Breast epithelium (tissue), 4 donors: ENCODE measurements at regions not wholly inside any gene's neighbourhood (a gene's known extent, or its start where the extent isn't known, plus 50 kb on each side); places are given as distances from the start of the nearest gene placed in this dataset.

Source experiments
- DNase-seq, 2 donors: peaks; one replicate each; pipeline ENCODE4 v3.0.0-alpha.2; 2019; ENCODE audit warnings: low spot score in 2 of 2
- H3K27ac ChIP-seq, 2 donors: fragments of 200-600 bp; sonication (generic) in 1 of 2; one replicate each; pipeline ENCODE4 v1.5.1; 2016 to 2019; ENCODE audit warnings: mild to moderate bottlenecking in 1 of 2
- H3K27me3 ChIP-seq, 2 donors: fragments of 200-600 bp; sonication (generic) in 1 of 2; one replicate each; pipeline versions ENCODE4 v1.5.1 to v1.6.0; 2017 to 2019; ENCODE audit warnings: control low read depth in 1 of 2, mild to moderate bottlenecking in 1 of 2
- H3K36me3 ChIP-seq: fragments of 200-600 bp; one replicate; pipeline ENCODE4 v1.5.1; 2019
- H3K4me1 ChIP-seq, 2 donors: fragments of 200-600 bp; sonication (generic); one replicate each; pipeline ENCODE4 v1.5.1; 2016 to 2019; ENCODE audit warnings: control low read depth in 1 of 2
- H3K4me3 ChIP-seq, 3 donors: fragments of 200-600 bp; sonication (generic); 1 replicate in 2 of 3; 2 replicates in 1 of 3; pipeline ENCODE4 v1.5.1; 2016 to 2019; ENCODE audit warnings: mild to moderate bottlenecking in 3 of 3, moderate library complexity in 2 of 3
- H3K9me3 ChIP-seq, 2 donors: fragments of 200-600 bp; sonication (generic) in 1 of 2; one replicate each; pipeline ENCODE4 v1.5.1; 2016 to 2019; ENCODE audit warnings: control low read depth in 1 of 2
- POLR2A ChIP-seq: fragments of 450-650 bp; IDR thresholded peaks from one replicate; pipeline ENCODE4 v1.6.1; 2016; ENCODE audit warnings: antibody characterized with exemption, mild to moderate bottlenecking, moderate library complexity
- POLR2AphosphoS5 ChIP-seq, 3 donors: sonication (generic); formaldehyde crosslinking; IDR thresholded peaks; one replicate each; pipeline ENCODE4 v1.6.1; 2017; ENCODE audit warnings: antibody characterized with exemption in 3 of 3
- intact Hi-C: fragments of 100-400 bp; cut with DNase I; formaldehyde crosslinking; loops from one replicate; pipeline ENCODE4 v1.15.1; 2023; ENCODE audit warnings: low total_unique reads
- TF ChIP-seq, protein P1 (sequence below), 3 donors: fragments of 450-650 bp; IDR thresholded peaks; one replicate each; pipeline ENCODE4 v1.5.1; 2016 to 2017; ENCODE audit warnings: antibody characterized with exemption in 3 of 3, mild to moderate bottlenecking in 3 of 3, moderate library complexity in 3 of 3

DNA sequence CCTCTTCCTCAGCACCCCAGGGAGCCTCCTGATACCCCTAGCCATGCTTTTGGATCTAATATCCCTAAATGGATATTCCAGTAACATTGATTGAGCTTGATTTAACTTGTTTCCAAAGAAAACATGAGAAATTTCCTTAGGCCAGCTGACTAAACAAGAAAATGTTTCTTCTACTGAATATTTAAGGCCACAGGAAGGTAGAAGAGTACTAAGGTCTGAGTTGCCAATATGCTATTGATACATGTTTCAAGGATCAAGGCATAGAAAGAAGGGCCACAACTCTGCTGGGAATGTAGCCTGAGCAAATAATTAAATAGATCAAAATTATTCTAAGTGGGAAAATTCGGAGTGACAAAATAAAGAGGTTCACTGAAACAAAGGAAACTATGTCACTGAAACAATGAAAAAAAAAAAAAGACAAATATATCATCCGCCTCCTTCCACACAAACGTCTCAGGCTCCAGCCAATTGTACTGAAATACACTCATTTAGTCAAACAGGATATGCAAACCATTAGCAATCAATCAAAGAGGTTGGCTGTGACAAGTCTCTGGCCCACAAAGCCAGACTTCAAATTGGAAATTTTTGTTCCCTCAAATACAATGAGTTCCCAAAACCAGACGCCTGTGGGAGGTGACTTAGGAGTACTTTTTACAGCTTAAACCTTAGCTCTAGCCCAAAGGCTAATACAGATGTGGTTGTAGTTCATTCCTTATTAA lies 396.2 kb downstream of the HTR7 start:
- TF ChIP-seq, protein P1, sequence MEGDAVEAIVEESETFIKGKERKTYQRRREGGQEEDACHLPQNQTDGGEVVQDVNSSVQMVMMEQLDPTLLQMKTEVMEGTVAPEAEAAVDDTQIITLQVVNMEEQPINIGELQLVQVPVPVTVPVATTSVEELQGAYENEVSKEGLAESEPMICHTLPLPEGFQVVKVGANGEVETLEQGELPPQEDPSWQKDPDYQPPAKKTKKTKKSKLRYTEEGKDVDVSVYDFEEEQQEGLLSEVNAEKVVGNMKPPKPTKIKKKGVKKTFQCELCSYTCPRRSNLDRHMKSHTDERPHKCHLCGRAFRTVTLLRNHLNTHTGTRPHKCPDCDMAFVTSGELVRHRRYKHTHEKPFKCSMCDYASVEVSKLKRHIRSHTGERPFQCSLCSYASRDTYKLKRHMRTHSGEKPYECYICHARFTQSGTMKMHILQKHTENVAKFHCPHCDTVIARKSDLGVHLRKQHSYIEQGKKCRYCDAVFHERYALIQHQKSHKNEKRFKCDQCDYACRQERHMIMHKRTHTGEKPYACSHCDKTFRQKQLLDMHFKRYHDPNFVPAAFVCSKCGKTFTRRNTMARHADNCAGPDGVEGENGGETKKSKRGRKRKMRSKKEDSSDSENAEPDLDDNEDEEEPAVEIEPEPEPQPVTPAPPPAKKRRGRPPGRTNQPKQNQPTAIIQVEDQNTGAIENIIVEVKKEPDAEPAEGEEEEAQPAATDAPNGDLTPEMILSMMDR (IDR thresholded peaks at IDR 0.05) = no peak
- no peak for TF ChIP-seq POLR2AphosphoS5 (IDR thresholded peaks at IDR 0.05)
- no peak for TF ChIP-seq POLR2A
- no peak for DNase-seq
- Histone ChIP-seq H3K27me3 (no peaks in the 10 kb centered on the region), H3K9me3 (no peaks in the 10 kb centered on the region), H3K4me1 (no peaks in the 10 kb centered on the region), H3K27ac (no peak overlapping the region), H3K4me3 (no peak overlapping the region), H3K36me3 (no peaks in the 10 kb centered on the region)
- intact Hi-C loops = no loop called here

DNA sequence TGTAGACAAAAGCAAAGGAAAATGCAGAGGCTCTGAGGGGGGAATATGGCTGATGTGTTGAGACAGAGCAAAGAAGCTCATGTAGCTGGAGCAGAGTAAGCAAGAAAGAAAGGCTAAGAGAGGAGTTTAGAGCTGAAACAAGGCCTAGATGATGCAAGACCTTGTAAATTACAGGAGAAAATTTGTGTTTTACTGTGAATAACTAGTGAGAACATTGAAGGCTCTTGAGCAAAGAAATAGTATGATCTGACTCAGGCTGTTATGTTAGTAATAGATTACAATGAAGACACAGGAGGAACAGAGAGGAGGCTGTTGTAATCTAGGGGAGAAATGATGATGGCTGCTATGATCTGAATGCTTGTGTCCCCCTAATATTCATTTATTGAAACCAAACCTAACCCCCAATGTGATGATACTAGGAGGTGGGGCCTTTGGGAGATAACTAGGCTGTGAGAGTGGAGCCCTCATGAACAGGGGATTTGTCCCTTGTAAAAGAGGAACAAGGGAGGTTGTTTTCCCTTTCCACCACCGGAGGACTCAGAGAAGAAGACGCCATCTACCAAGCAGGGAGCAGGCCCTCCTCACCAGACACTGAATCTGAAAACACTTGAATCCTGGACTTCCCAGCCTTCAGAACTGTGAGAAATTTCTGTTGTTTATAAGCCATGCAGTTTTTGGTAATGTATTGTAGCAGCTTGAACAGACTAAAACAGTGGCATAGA lies 394.9 kb downstream of the HTR7 start:
- Histone ChIP-seq H3K36me3 (no peaks in the 10 kb centered on the region), H3K27me3 (no peaks in the 10 kb centered on the region), H3K4me3 (no peak overlapping the region), H3K27ac (no peak overlapping the region), H3K9me3 (no peaks in the 10 kb centered on the region), H3K4me1 (no peaks in the 10 kb centered on the region)
- intact Hi-C loops = no loop called here
- no peak for DNase-seq
- TF ChIP-seq, protein P1 (IDR thresholded peaks at IDR 0.05) = no peak
- no peak for TF ChIP-seq POLR2AphosphoS5 (IDR thresholded peaks at IDR 0.05)
- no peak for TF ChIP-seq POLR2A

DNA sequence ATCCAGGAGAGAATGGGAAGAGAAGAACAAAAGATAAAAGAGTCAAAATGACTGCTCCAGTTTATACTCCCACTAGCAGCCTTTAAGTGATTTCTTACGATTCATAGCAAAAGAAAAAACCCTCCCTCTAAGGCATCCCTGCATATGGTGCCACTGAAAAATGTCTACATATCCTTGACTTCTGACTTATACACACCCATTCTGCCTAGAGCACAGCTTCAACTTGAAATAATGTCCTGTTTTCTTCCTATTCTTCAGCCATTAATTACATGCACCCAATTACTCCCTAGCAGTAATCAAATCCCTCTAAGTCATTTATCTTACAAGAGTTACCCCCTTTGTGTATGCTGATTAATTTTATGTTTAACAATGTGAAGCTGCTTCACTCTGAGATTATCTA lies 393.5 kb downstream of the HTR7 start:
- H3K4me1 ChIP-seq = no peaks in the 10 kb centered on the region
- no peaks in the 10 kb centered on the region for H3K27me3 ChIP-seq
- H3K9me3 ChIP-seq = no peaks in the 10 kb centered on the region
- TF ChIP-seq POLR2A (no peak), POLR2AphosphoS5 (IDR thresholded peaks at IDR 0.05) (no peak)
- TF ChIP-seq, protein P1 (IDR thresholded peaks at IDR 0.05) = no peak
- H3K36me3 ChIP-seq = no peaks in the 10 kb centered on the region
- H3K27ac ChIP-seq = no peak overlapping the region
- DNase-seq = no peak
- intact Hi-C loops = no loop called here
- H3K4me3 ChIP-seq = no peak overlapping the region

DNA sequence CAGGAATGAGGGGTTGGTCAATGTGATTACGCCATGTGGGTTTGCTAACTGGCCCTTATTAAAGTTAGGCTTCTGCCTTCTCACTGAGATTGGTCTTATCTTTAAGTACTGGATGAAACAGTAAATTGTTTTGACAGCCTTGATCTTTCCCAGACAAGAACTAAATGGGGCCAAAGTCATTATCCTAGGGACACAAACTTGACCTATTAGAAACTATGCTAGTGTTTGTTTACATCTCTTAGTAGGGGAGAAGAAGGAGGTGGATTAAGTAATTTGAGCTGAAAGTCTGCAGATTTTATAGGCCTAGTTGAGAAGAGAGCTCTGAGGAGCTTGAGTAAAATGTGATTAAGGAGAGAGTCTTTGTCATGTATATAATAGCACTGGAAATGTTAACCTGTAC lies 386.9 kb downstream of the HTR7 start:
- Histone ChIP-seq H3K27me3 (no peaks in the 10 kb centered on the region), H3K27ac (no peak overlapping the region), H3K36me3 (no peaks in the 10 kb centered on the region), H3K4me3 (no peak overlapping the region), H3K9me3 (peaks cover 0 to 7% of the 10 kb centered on the region in 2 donors), H3K4me1 (no peaks in the 10 kb centered on the region)
- no peak for TF ChIP-seq POLR2AphosphoS5 (IDR thresholded peaks at IDR 0.05)
- TF ChIP-seq, protein P1 (IDR thresholded peaks at IDR 0.05) = no peak
- no peak for TF ChIP-seq POLR2A
- no peak for DNase-seq
- intact Hi-C loops = no loop called here

DNA sequence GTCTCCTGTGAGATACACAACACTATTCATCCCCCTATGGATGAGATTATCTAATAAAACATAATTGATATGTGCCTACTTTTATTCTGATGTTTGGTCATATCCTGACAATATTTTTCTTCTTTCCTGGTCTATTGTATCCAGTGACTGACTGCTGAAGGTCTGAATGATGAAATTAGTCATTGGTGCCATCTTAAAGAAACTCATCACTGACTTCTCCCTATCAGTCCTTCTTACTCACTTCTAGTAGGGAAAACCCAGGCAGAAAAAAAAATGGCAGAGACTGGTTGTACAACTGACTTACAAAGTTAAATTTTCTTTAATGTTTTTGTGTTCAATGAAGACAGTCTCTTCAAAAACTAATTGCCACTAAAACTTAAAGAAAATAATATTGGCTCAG lies 377.4 kb downstream of the HTR7 start:
- intact Hi-C loops = no loop called here
- H3K4me3 ChIP-seq = no peak overlapping the region
- TF ChIP-seq POLR2A (no peak), POLR2AphosphoS5 (IDR thresholded peaks at IDR 0.05) (no peak)
- TF ChIP-seq, protein P1 (IDR thresholded peaks at IDR 0.05) = no peak
- H3K4me1 ChIP-seq = no peaks in the 10 kb centered on the region
- no peaks in the 10 kb centered on the region for H3K27me3 ChIP-seq
- H3K36me3 ChIP-seq = no peaks in the 10 kb centered on the region
- DNase-seq = no peak
- no peaks in the 10 kb centered on the region for H3K9me3 ChIP-seq
- no peak overlapping the region for H3K27ac ChIP-seq
